Upper lobe of left lung (tissue), 4 donors: ENCODE measurements at regions not wholly inside any gene's neighbourhood (a gene's known extent, or its start where the extent isn't known, plus 50 kb on each side); places are given as distances from the start of the nearest gene placed in this dataset.

Experiments
- CTCF ChIP-seq, 6 experiments: fragments of 450-650 bp in 4 of 6; fragments of 200-600 bp in 2 of 6; sonication (generic) in 2 of 6; IDR thresholded peaks; one replicate each; pipeline ENCODE4 v1.5.1; 2016 to 2019; ENCODE audit warnings: antibody characterized with exemption in 6 of 6
- EP300 ChIP-seq, 4 donors: sonication (generic); formaldehyde crosslinking; IDR thresholded peaks; one replicate each; pipeline ENCODE4 v1.5.1; 2017; ENCODE audit warnings: antibody characterized with exemption in 4 of 4, control low read depth in 2 of 4
- POLR2A ChIP-seq, 4 donors: fragments of 450-650 bp; IDR thresholded peaks; one replicate each; pipeline ENCODE4 v1.5.1; 2016 to 2017; ENCODE audit warnings: antibody characterized with exemption in 4 of 4, mild to moderate bottlenecking in 2 of 4
- POLR2AphosphoS5 ChIP-seq, 2 donors: sonication (generic); formaldehyde crosslinking; IDR thresholded peaks; one replicate each; pipeline ENCODE4 v1.5.1; 2017; ENCODE audit warnings: antibody characterized with exemption in 2 of 2

GRCh38 chr13:26896986-26897668, 136.5 kb upstream of the GPR12 start:
- TF ChIP-seq CTCF (IDR thresholded peaks at IDR 0.05) (no peak), POLR2AphosphoS5 (IDR thresholded peaks at IDR 0.05) (no peak), POLR2A (IDR thresholded peaks at IDR 0.05) (no peak), EP300 (IDR thresholded peaks at IDR 0.05) (no peak)
